ENCODE measurements at regions not wholly inside any gene's neighbourhood (a gene's known extent, or its start where the extent isn't known, plus 50 kb on each side); places are given as distances from the start of the nearest gene placed in this dataset.

DNA sequence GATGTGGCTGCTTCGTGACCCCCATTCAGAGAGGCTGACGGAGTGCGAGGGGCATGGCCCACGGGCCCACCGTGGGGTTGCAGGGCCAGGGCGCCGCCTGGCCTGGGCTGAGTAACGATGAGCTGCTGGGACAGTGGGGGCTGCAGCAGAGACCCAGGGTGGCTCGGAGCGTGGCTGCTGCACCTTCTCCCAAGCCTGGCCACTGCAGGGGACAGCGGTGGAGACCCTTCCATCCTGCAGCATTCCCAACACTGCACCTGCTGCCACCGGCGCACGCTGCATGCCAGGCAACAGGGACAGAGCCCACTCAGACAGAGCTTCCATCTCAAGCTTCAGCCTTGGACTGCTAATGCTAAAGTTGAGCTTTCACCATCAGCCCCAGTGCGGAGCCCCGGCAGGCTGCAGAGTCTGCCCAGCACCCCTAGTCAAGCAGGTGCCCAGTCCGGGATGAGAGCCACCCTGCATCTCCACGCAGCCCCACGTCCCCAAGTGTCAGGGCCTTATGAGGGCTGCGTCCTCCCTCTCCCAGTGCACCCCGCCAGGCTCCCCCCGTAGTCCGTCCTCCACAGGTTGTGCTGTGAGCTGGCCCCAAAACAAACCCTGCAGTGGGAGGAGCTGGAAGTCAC, 89.4 kb upstream of the AFDN start:
- H3K36me3 ChIP-seq (ENCODE audit: control insufficient read depth, insufficient read depth, low read length) = no peaks in the 10 kb centered on the region
- Mint-ChIP-seq H3K4me1 (ENCODE audit: low read depth, unreplicated experiment) (peaks cover 21% of the 10 kb centered on the region), H3K36me3 (ENCODE audit: insufficient read depth, unreplicated experiment) (peaks cover 17% of the 10 kb centered on the region), H3K27me3 (ENCODE audit: insufficient read depth, unreplicated experiment) (no peaks in the 10 kb centered on the region), H3K9me3 (ENCODE audit: unreplicated experiment) (peaks cover 18% of the 10 kb centered on the region), H3K27ac (ENCODE audit: unreplicated experiment) (no peak overlapping the region), H3K4me3 (ENCODE audit: unreplicated experiment) (no peak overlapping the region)
- H3K9me3 ChIP-seq = no peaks in the 10 kb centered on the region
- H3K4me3 ChIP-seq (ENCODE audit: low read depth, low read length) = no peak overlapping the region
- POLR2A ChIA-PET = no interaction called here
- TF ChIP-seq, protein P1, sequence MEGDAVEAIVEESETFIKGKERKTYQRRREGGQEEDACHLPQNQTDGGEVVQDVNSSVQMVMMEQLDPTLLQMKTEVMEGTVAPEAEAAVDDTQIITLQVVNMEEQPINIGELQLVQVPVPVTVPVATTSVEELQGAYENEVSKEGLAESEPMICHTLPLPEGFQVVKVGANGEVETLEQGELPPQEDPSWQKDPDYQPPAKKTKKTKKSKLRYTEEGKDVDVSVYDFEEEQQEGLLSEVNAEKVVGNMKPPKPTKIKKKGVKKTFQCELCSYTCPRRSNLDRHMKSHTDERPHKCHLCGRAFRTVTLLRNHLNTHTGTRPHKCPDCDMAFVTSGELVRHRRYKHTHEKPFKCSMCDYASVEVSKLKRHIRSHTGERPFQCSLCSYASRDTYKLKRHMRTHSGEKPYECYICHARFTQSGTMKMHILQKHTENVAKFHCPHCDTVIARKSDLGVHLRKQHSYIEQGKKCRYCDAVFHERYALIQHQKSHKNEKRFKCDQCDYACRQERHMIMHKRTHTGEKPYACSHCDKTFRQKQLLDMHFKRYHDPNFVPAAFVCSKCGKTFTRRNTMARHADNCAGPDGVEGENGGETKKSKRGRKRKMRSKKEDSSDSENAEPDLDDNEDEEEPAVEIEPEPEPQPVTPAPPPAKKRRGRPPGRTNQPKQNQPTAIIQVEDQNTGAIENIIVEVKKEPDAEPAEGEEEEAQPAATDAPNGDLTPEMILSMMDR (IDR thresholded peaks at IDR 0.05; ENCODE audit: insufficient read depth in 1 of 2, low read depth in 1 of 2, low read length in 1 of 2, severe bottlenecking in 1 of 2, unreplicated experiment in 1 of 2) = no peak
- no peaks in the 10 kb centered on the region; the same call in 1 of the 2 replicates for H3K4me1 ChIP-seq
- H3K27me3 ChIP-seq (replicated peaks; ENCODE audit: control insufficient read depth, insufficient read depth, low read length) = no peaks in the 10 kb centered on the region
- no TSS peak for BruUV-seq (replicated peaks)
- DNase-seq = no peak
- CTCF ChIA-PET = interaction anchor here (0.6 kb wide), 1 partner anchor 247 kb away, joined by 3 read pairs; no protein-coding TSS in a partner anchor
- intact Hi-C loops (cut with micrococcal nuclease; ENCODE audit: unreplicated experiment) = no loop called here

DNA sequence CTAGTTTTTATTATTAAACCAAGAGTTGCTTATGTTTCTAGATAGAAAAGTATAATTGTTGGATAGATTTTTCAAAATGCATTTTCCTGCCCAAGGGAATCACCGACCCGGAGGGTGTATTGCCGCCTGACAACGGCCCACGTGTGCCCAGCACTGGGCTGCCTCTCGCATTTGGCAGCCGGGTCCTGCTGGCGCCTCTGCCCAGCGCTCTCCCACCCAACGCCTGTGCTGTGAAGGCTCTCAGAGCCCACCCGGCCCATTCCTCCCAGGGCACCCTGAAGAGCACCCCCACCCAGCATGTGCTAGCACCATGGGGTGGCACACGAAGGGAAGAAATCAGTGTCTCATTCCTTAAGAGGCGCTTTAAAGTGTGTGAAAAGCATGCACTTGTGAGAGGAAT, 88.3 kb upstream of the AFDN start:
- H3K27ac Mint-ChIP-seq (ENCODE audit: unreplicated experiment) = no peak overlapping the region
- TF ChIP-seq, protein P1 (IDR thresholded peaks at IDR 0.05; ENCODE audit: insufficient read depth in 1 of 2, low read depth in 1 of 2, low read length in 1 of 2, severe bottlenecking in 1 of 2, unreplicated experiment in 1 of 2) = no peak
- CTCF ChIA-PET = no interaction called here
- no peak for DNase-seq
- Histone ChIP-seq H3K4me3 (ENCODE audit: low read depth, low read length) (no peak overlapping the region), H3K4me1 (peaks cover 8% of the 10 kb centered on the region), H3K9me3 (no peaks in the 10 kb centered on the region), H3K27me3 (replicated peaks; ENCODE audit: control insufficient read depth, insufficient read depth, low read length) (no peaks in the 10 kb centered on the region), H3K36me3 (ENCODE audit: control insufficient read depth, insufficient read depth, low read length) (no peaks in the 10 kb centered on the region)
- no peaks in the 10 kb centered on the region for H3K27me3 Mint-ChIP-seq (ENCODE audit: insufficient read depth, unreplicated experiment)
- H3K4me3 Mint-ChIP-seq (ENCODE audit: unreplicated experiment) = no peak overlapping the region
- peaks cover 26% of the 10 kb centered on the region for H3K4me1 Mint-ChIP-seq (ENCODE audit: low read depth, unreplicated experiment)
- no TSS peak for BruUV-seq (replicated peaks)
- H3K36me3 Mint-ChIP-seq (ENCODE audit: insufficient read depth, unreplicated experiment) = peaks cover 11% of the 10 kb centered on the region
- intact Hi-C loops (cut with micrococcal nuclease; ENCODE audit: unreplicated experiment) = no loop called here
- POLR2A ChIA-PET = no interaction called here
- peaks cover 15% of the 10 kb centered on the region for H3K9me3 Mint-ChIP-seq (ENCODE audit: unreplicated experiment)

DNA sequence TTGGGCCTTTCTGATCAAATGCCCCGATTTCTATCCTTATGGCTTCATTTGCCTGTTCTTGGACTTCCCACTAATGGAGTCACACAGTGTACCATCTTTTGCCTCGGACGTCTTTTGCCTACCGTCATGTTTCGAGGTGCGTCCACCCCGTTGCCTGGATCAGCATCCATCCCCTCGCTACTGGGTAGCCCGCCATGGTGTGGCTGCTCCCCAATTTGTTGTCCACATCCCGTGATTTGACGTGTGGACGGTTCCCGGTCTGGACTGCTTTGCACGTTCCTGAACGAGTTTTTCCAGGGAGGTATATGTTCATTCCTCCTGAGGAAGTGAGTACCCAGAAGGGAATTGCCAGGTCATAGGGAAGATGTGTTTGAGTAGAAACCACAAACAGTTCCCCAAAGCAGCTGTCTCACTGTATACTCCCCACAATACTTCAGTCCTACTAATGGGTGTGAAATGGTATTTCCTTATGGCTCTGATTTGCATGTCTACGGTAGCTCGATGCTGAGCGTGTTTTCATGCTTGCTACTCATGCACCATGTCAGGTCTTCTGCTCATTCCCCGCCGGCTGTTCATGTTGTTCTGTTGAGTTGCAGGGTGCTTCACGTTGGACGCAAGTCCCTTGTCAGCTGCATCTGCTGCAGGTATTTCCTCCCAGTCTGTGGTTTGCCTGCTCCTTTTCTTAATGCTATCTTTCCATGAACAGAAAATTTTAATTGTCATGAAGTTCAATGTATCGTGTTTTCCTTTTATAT, 86.8 kb upstream of the AFDN start:
- Mint-ChIP-seq H3K4me1 (ENCODE audit: low read depth, unreplicated experiment) (peaks cover 21% of the 10 kb centered on the region), H3K36me3 (ENCODE audit: insufficient read depth, unreplicated experiment) (peaks cover 6% of the 10 kb centered on the region), H3K27me3 (ENCODE audit: insufficient read depth, unreplicated experiment) (no peaks in the 10 kb centered on the region), H3K27ac (ENCODE audit: unreplicated experiment) (no peak overlapping the region), H3K4me3 (ENCODE audit: unreplicated experiment) (no peak overlapping the region), H3K9me3 (ENCODE audit: unreplicated experiment) (peaks cover 9% of the 10 kb centered on the region)
- intact Hi-C loops (cut with micrococcal nuclease; ENCODE audit: unreplicated experiment) = no loop called here
- DNase-seq = no peak
- peaks cover 23% of the 10 kb centered on the region for H3K4me1 ChIP-seq
- H3K9me3 ChIP-seq = 0 out of 2 replicates have a peak, but pooled peaks cover 5% of the 10 kb centered on the region
- TF ChIP-seq, protein P1 (IDR thresholded peaks at IDR 0.05; ENCODE audit: insufficient read depth in 1 of 2, low read depth in 1 of 2, low read length in 1 of 2, severe bottlenecking in 1 of 2, unreplicated experiment in 1 of 2) = no peak
- no peaks in the 10 kb centered on the region for H3K27me3 ChIP-seq (replicated peaks; ENCODE audit: control insufficient read depth, insufficient read depth, low read length)
- no peaks in the 10 kb centered on the region for H3K36me3 ChIP-seq (ENCODE audit: control insufficient read depth, insufficient read depth, low read length)
- no peak overlapping the region for H3K4me3 ChIP-seq (ENCODE audit: low read depth, low read length)
- ChIA-PET POLR2A (no interaction called here), CTCF (no interaction called here)
- BruUV-seq (replicated peaks) = no TSS peak
